HUES6 (cell line): ENCODE measurements at regions not wholly inside any gene's neighbourhood (a gene's known extent, or its start where the extent isn't known, plus 50 kb on each side); places are given as distances from the start of the nearest gene placed in this dataset.

Experiments
- H3K27ac ChIP-seq: 2 replicates; pipeline ENCODE4 v1.7.0; 2013; ENCODE audit warnings: low read depth, mild to moderate bottlenecking, low read length, inconsistent platforms
- H3K27me3 ChIP-seq: 2 replicates; pipeline ENCODE4 v1.6.1; 2013; ENCODE audit warnings: low read length; ENCODE audit not compliant: control insufficient read depth, insufficient read depth
- H3K36me3 ChIP-seq: 2 replicates; pipeline ENCODE4 v1.6.1; 2013; ENCODE audit warnings: low read length; ENCODE audit not compliant: control insufficient read depth, insufficient read depth
- H3K4me1 ChIP-seq: 2 replicates; pipeline ENCODE4 v1.6.1; 2013; ENCODE audit warnings: low read length; ENCODE audit not compliant: control insufficient read depth, insufficient read depth
- H3K4me3 ChIP-seq: 2 replicates; pipeline ENCODE4 v1.5.1; 2013; ENCODE audit warnings: low read depth, low read length
- H3K9ac ChIP-seq: one replicate; pipeline ENCODE4 v1.6.1; 2013; ENCODE audit warnings: mild to moderate bottlenecking, low read length
- H3K9me3 ChIP-seq: 2 replicates; pipeline ENCODE4 v1.6.1; 2013; ENCODE audit warnings: low read depth, low read length; ENCODE audit not compliant: control insufficient read depth, insufficient read depth

- Histone ChIP-seq H3K27me3 (no peaks in the 10 kb centered on the region), H3K9me3 (no peaks in the 10 kb centered on the region)
Observed at GRCh38 chr5:171639966-171640365, 145.7 kb upstream of the SMIM23 start.

GRCh38 chr5:171640480-171640879, 145.1 kb upstream of the SMIM23 start:
- Histone ChIP-seq H3K36me3 (no peaks in the 10 kb centered on the region), H3K27ac (no peak overlapping the region), H3K9me3 (no peaks in the 10 kb centered on the region), H3K27me3 (no peaks in the 10 kb centered on the region), H3K9ac (no peak overlapping the region), H3K4me3 (no peak overlapping the region), H3K4me1 (peaks cover 16% of the 10 kb centered on the region)

More at GRCh38 chr5:171639966-171640365, 145.7 kb upstream of the SMIM23 start:
- Histone ChIP-seq H3K4me3 (no peak overlapping the region), H3K27ac (no peak overlapping the region), H3K36me3 (no peaks in the 10 kb centered on the region), H3K9ac (no peak overlapping the region), H3K4me1 (peaks cover 11% of the 10 kb centered on the region)

- no peaks in the 10 kb centered on the region for H3K9me3 ChIP-seq
- no peak overlapping the region for H3K27ac ChIP-seq
- no peak overlapping the region for H3K9ac ChIP-seq
- H3K36me3 ChIP-seq, result no peaks in the 10 kb centered on the region
- H3K4me1 ChIP-seq, result peaks cover 30% of the 10 kb centered on the region
- H3K4me3 ChIP-seq, result no peak overlapping the region
- no peaks in the 10 kb centered on the region for H3K27me3 ChIP-seq
Observed at GRCh38 chr5:171641891-171642290, 143.7 kb upstream of the SMIM23 start.

GRCh38 chr5:171642894-171643293, 142.7 kb upstream of the SMIM23 start:
- no peak overlapping the region for H3K4me3 ChIP-seq
- H3K27ac ChIP-seq, result no peak overlapping the region
- H3K36me3 ChIP-seq, result no peaks in the 10 kb centered on the region
- H3K4me1 ChIP-seq, result peaks cover 37% of the 10 kb centered on the region
- no peaks in the 10 kb centered on the region for H3K27me3 ChIP-seq
- H3K9me3 ChIP-seq, result no peaks in the 10 kb centered on the region
- no peak overlapping the region for H3K9ac ChIP-seq

- H3K9ac ChIP-seq, result no peak overlapping the region
- no peaks in the 10 kb centered on the region for H3K36me3 ChIP-seq
- no peak overlapping the region for H3K27ac ChIP-seq
- H3K27me3 ChIP-seq, result no peaks in the 10 kb centered on the region
- H3K9me3 ChIP-seq, result no peaks in the 10 kb centered on the region
- H3K4me3 ChIP-seq, result no peak overlapping the region
- H3K4me1 ChIP-seq, result peaks cover 41% of the 10 kb centered on the region
Observed at GRCh38 chr5:171644536-171644935, 141.1 kb upstream of the SMIM23 start.

- no peaks in the 10 kb centered on the region for H3K36me3 ChIP-seq
- no peaks in the 10 kb centered on the region for H3K9me3 ChIP-seq
- peaks cover 41% of the 10 kb centered on the region for H3K4me1 ChIP-seq
- no peak overlapping the region for H3K9ac ChIP-seq
- H3K4me3 ChIP-seq, result no peak overlapping the region
- H3K27me3 ChIP-seq, result no peaks in the 10 kb centered on the region
- no peak overlapping the region for H3K27ac ChIP-seq
Observed at GRCh38 chr5:171646102-171647042, 139.2 kb upstream of the SMIM23 start.

GRCh38 chr5:171647043-171647903, 138.3 kb upstream of the SMIM23 start:
- Histone ChIP-seq H3K4me3 (no peak overlapping the region), H3K27ac (no peak overlapping the region), H3K36me3 (no peaks in the 10 kb centered on the region), H3K9ac (no peak overlapping the region), H3K27me3 (no peaks in the 10 kb centered on the region), H3K4me1 (peaks cover 41% of the 10 kb centered on the region), H3K9me3 (no peaks in the 10 kb centered on the region)

GRCh38 chr5:171647904-171648260, 137.7 kb upstream of the SMIM23 start:
- H3K27me3 ChIP-seq, result no peaks in the 10 kb centered on the region
- no peak overlapping the region for H3K9ac ChIP-seq
- H3K36me3 ChIP-seq, result no peaks in the 10 kb centered on the region
- no peak overlapping the region for H3K4me3 ChIP-seq
- H3K4me1 ChIP-seq, result peaks cover 41% of the 10 kb centered on the region
- H3K27ac ChIP-seq, result no peak overlapping the region
- no peaks in the 10 kb centered on the region for H3K9me3 ChIP-seq

- Histone ChIP-seq H3K4me1 (peaks cover 41% of the 10 kb centered on the region), H3K36me3 (no peaks in the 10 kb centered on the region), H3K4me3 (no peak overlapping the region), H3K27me3 (no peaks in the 10 kb centered on the region), H3K27ac (no peak overlapping the region), H3K9ac (no peak overlapping the region), H3K9me3 (no peaks in the 10 kb centered on the region)
Observed at GRCh38 chr5:171648279-171649074, 137.1 kb upstream of the SMIM23 start.

GRCh38 chr5:171649075-171649401, 136.6 kb upstream of the SMIM23 start:
- Histone ChIP-seq H3K27me3 (no peaks in the 10 kb centered on the region), H3K4me1 (peaks cover 39% of the 10 kb centered on the region), H3K27ac (no peak overlapping the region), H3K9ac (no peak overlapping the region), H3K36me3 (no peaks in the 10 kb centered on the region), H3K4me3 (no peak overlapping the region), H3K9me3 (no peaks in the 10 kb centered on the region)
